Spleen (tissue), 11 donors: ENCODE measurements at regions not wholly inside any gene's neighbourhood (a gene's known extent, or its start where the extent isn't known, plus 50 kb on each side); places are given as distances from the start of the nearest gene placed in this dataset.

Source experiments
- DNase-seq: peaks from one replicate; pipeline ENCODE4 v3.0.0-alpha.2; 2020
- H3K27ac ChIP-seq, 8 donors: fragments of 200-600 bp; sonication (generic) in 7 of 8; 1 replicate in 4 of 8; 2 replicates in 4 of 8; pipeline versions ENCODE4 v1.5.0 to v1.8.0; 2016 to 2021; ENCODE audit warnings: inconsistent platforms in 4 of 8, mild to moderate bottlenecking in 4 of 8, moderate library complexity in 1 of 8
- H3K27me3 ChIP-seq, 7 donors: fragments of 200-600 bp; sonication (generic) in 6 of 7; replicated peaks in 1 of 7; 1 replicate in 4 of 7; 2 replicates in 3 of 7; pipeline versions ENCODE4 v1.5.0 to v1.8.0; 2016 to 2021; ENCODE audit warnings: inconsistent platforms in 3 of 7, mild to moderate bottlenecking in 1 of 7
- H3K36me3 ChIP-seq, 6 donors: fragments of 200-600 bp; sonication (generic) in 5 of 6; 1 replicate in 4 of 6; 2 replicates in 2 of 6; pipeline versions ENCODE4 v1.5.0 to v1.8.0; 2016 to 2021; ENCODE audit warnings: inconsistent platforms in 2 of 6
- H3K4me1 ChIP-seq, 6 donors: fragments of 200-600 bp; sonication (generic) in 5 of 6; 1 replicate in 3 of 6; 2 replicates in 3 of 6; pipeline versions ENCODE4 v1.5.0 to v1.8.0; 2016 to 2021; ENCODE audit warnings: inconsistent platforms in 3 of 6
- H3K4me3 ChIP-seq, 8 donors: fragments of 200-600 bp; sonication (generic) in 7 of 8; 1 replicate in 4 of 8; 2 replicates in 4 of 8; pipeline versions ENCODE4 v1.5.0 to v1.8.0; 2016 to 2021; ENCODE audit warnings: inconsistent platforms in 4 of 8, mild to moderate bottlenecking in 4 of 8, moderate library complexity in 2 of 8
- H3K9me3 ChIP-seq, 8 donors: fragments of 200-600 bp; sonication (generic) in 7 of 8; 1 replicate in 4 of 8; 2 replicates in 4 of 8; pipeline versions ENCODE4 v1.5.0 to v1.8.0; 2016 to 2021; ENCODE audit warnings: inconsistent platforms in 4 of 8
- POLR2A ChIP-seq, 3 donors: fragments of 450-650 bp; IDR thresholded peaks; one replicate each; pipeline ENCODE4 v1.5.1; 2017; ENCODE audit warnings: antibody characterized with exemption in 3 of 3, mild to moderate bottlenecking in 1 of 3
- POLR2AphosphoS5 ChIP-seq, 3 donors: sonication (generic); formaldehyde crosslinking; IDR thresholded peaks; one replicate each; pipeline ENCODE4 v1.5.1; 2017; ENCODE audit warnings: antibody characterized with exemption in 3 of 3
- WGBS, 5 donors: extraction: QIAGEN DNeasy Blood & Tissue Kit in 3 of 5; methylation state at CpG; one replicate each; pipeline versions ENCODE4 v1.1.5 to v1.1.7; 2013 to 2018; 5-methylcytosine and 5-hydroxymethylcytosine counted together
- intact Hi-C: fragments of 100-400 bp; cut with DNase I; formaldehyde crosslinking; loops from one replicate; pipeline ENCODE4 v1.15.0; 2023; ENCODE audit warnings: low total_unique reads
- TF ChIP-seq, protein P1 (sequence below), 11 experiments: fragments of 200-600 bp in 7 of 11; fragments of 450-650 bp in 4 of 11; sonication (generic) in 4 of 11; IDR thresholded peaks in 8 of 11; conservative IDR thresholded peaks in 3 of 11; 1 replicate in 7 of 11; 2 replicates in 4 of 11; pipeline versions ENCODE4 v1.4.0 to v1.8.0; 2016 to 2021; ENCODE audit warnings: antibody characterized with exemption in 11 of 11, inconsistent platforms in 4 of 11, mild to moderate bottlenecking in 1 of 11
- donor health status: healthy with polysubstance abuse.
- donor health status: DM: no; HTN: no; CAD: no; lungs with moderate emphysema.
- donor health status: DM: no; HTN: no; CAD: no.
- donor health status: Bipolar disorder and iron deficiency.
- donor health status: healthy.
- donor health status: DM: no; HTN: no; CAD: no.
- donor health status: DM: yes; HTN: yes; CAD: no.

DNA sequence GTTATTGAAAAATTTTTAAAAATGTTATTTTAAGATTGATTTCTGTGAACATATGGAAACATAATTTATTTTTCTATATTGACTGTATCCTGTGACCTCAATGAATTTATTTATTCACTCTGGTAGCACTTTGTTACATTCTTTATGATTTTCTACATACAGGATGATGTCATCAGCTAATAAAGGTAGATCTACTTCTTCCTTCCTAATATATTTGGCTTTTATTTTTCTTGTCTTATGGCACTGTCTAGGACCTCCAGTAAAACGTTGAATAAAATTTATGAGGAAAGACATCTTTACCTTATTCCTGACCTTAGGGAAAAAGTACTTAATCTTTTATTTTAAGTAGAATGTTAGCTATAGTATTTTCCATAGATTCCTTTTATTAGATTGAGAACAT, 78.8 kb upstream of the MAF start:
- Histone ChIP-seq H3K4me1 (no peaks in the 10 kb centered on the region), H3K4me3 (no peak overlapping the region), H3K27me3 (no peaks in the 10 kb centered on the region), H3K9me3 (peaks cover 0 to 11% (median 4%) of the 10 kb centered on the region in 8 donors), H3K36me3 (no peaks in the 10 kb centered on the region), H3K27ac (no peak overlapping the region)
- intact Hi-C loops: no loop called here
- no peak for DNase-seq
- WGBS, 5 donors: 56 to 73% (median 66%) methylated on average over 1 of the region's 1 CpG
- TF ChIP-seq, protein P1, sequence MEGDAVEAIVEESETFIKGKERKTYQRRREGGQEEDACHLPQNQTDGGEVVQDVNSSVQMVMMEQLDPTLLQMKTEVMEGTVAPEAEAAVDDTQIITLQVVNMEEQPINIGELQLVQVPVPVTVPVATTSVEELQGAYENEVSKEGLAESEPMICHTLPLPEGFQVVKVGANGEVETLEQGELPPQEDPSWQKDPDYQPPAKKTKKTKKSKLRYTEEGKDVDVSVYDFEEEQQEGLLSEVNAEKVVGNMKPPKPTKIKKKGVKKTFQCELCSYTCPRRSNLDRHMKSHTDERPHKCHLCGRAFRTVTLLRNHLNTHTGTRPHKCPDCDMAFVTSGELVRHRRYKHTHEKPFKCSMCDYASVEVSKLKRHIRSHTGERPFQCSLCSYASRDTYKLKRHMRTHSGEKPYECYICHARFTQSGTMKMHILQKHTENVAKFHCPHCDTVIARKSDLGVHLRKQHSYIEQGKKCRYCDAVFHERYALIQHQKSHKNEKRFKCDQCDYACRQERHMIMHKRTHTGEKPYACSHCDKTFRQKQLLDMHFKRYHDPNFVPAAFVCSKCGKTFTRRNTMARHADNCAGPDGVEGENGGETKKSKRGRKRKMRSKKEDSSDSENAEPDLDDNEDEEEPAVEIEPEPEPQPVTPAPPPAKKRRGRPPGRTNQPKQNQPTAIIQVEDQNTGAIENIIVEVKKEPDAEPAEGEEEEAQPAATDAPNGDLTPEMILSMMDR (IDR thresholded peaks at IDR 0.05 in 8 of 11, conservative IDR thresholded peaks at IDR 0.05 in 3 of 11): no peak
- no peak for TF ChIP-seq POLR2AphosphoS5 (IDR thresholded peaks at IDR 0.05)

DNA sequence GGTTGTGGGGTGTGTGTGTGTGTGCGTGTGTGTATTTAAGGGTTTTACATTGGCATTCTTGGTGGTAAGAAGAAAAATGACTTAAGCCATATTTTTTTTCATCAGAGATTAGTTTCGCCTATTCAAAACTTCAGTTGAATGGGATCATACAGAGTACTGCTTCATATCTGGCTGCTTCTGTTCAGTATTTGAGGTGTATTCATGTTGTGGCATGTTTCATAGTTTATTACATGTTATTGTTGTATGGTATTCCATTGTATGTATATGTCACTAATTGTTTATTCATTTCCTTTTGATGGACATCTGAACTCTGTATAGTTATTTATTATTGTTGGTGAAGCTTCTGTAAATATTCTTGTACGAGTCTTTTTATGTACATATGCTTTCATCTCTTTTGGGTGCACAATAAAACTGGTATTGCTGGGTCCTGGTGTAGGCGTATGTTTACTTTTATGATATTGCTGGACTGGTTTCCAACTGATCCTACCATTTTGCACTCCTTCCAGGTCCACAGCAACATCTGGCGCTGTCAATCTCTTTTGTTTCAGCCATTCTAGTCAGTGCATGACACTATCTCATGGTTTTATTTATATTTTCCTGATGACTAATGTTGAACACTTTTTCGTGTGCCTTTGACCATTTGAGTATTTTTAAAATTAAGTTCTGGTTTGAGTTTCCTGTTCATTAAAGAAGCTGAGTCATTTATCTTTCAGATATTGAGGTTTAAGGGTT, 77.4 kb upstream of the MAF start:
- H3K9me3 ChIP-seq: peaks cover 0 to 11% (median 4%) of the 10 kb centered on the region in 8 donors
- H3K36me3 ChIP-seq: no peaks in the 10 kb centered on the region
- TF ChIP-seq POLR2AphosphoS5 (IDR thresholded peaks at IDR 0.05) (no peak), POLR2A (IDR thresholded peaks at IDR 0.05) (no peak)
- TF ChIP-seq, protein P1 (IDR thresholded peaks at IDR 0.05 in 8 of 11, conservative IDR thresholded peaks at IDR 0.05 in 3 of 11): no peak
- intact Hi-C loops: no loop called here
- no peaks in the 10 kb centered on the region for H3K27me3 ChIP-seq
- no peak overlapping the region for H3K4me3 ChIP-seq
- H3K27ac ChIP-seq: no peak overlapping the region
- DNase-seq: no peak
- H3K4me1 ChIP-seq: no peaks in the 10 kb centered on the region
- 75 to 93% (median 78%) methylated on average over 6 of the region's 6 CpGs for WGBS, 5 donors

DNA sequence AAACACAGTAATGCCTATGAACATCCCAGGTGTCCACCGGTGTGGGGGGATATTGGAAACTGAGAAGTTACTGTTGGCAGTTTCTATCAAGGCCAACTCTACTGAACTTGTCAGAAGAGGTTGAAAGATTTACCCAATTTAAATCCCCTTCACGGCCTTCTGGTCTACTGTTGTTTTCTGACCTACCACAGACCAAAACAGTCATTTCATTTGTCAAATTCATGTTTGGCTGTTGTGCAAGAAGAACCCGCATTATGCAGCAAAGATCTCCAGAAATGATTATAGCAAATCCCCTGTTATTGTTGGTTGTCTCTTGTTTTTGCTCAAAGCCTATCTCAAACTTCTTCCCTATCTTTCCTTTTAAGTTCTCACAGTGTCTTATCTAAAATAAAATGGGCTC, 73.1 kb upstream of the MAF start:
- H3K27ac ChIP-seq: no peak overlapping the region

DNA sequence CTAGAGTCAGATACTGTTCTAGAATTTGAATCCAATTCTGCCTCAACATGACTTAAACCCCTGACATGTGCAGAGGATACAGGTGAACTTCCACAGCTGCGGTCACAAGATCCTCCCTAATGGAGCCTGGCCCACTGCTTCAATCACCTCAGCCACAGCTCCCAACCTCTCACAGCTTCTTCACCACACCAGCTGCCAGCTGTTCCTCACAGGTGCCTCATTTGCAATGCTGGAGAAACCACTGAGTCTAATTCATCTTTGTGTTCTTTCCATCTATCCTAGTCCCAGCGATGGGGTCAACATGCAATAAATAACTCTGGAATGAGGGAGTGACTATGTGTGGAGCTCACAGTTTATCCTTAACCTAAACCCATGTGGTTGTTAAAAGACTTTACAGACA, 72.0 kb upstream of the MAF start:
- DNase-seq: no peak
- Histone ChIP-seq H3K4me1 (no peaks in the 10 kb centered on the region), H3K36me3 (no peaks in the 10 kb centered on the region), H3K27me3 (no peaks in the 10 kb centered on the region), H3K4me3 (no peak overlapping the region), H3K9me3 (peaks cover 0 to 17% (median 12%) of the 10 kb centered on the region in 8 donors), H3K27ac (no peak overlapping the region)
- TF ChIP-seq, protein P1 (IDR thresholded peaks at IDR 0.05 in 8 of 11, conservative IDR thresholded peaks at IDR 0.05 in 3 of 11): no peak
- no peak for TF ChIP-seq POLR2AphosphoS5 (IDR thresholded peaks at IDR 0.05)
- TF ChIP-seq POLR2A (IDR thresholded peaks at IDR 0.05): no peak
- intact Hi-C loops: no loop called here
- 87 to 94% (median 88%) methylated on average over 2 of the region's 2 CpGs for WGBS, 5 donors

More for the DNA sequence above, 73.1 kb upstream of the MAF start:
- no peak for DNase-seq
- no peaks in the 10 kb centered on the region for H3K36me3 ChIP-seq
- TF ChIP-seq POLR2AphosphoS5 (IDR thresholded peaks at IDR 0.05): no peak
- TF ChIP-seq, protein P1 (IDR thresholded peaks at IDR 0.05 in 8 of 11, conservative IDR thresholded peaks at IDR 0.05 in 3 of 11): no peak
- no peak for TF ChIP-seq POLR2A (IDR thresholded peaks at IDR 0.05)
- no peaks in the 10 kb centered on the region for H3K4me1 ChIP-seq
- H3K27me3 ChIP-seq: no peaks in the 10 kb centered on the region
- H3K4me3 ChIP-seq: no peak overlapping the region
- peaks cover 0 to 15% (median 11%) of the 10 kb centered on the region in 8 donors for H3K9me3 ChIP-seq
- 71 to 90% (median 78%) methylated on average over 3 of the region's 3 CpGs for WGBS, 5 donors
- intact Hi-C loops: no loop called here
